Non-pigmented ciliary epithelial cell (primary cell): ENCODE measurements at regions not wholly inside any gene's neighbourhood (a gene's known extent, or its start where the extent isn't known, plus 50 kb on each side); places are given as distances from the start of the nearest gene placed in this dataset.

Source experiments
- DNase-seq: peaks from one replicate; pipeline ENCODE4 v3.0.0-alpha.2; 2010; ENCODE audit warnings: low read depth

DNA sequence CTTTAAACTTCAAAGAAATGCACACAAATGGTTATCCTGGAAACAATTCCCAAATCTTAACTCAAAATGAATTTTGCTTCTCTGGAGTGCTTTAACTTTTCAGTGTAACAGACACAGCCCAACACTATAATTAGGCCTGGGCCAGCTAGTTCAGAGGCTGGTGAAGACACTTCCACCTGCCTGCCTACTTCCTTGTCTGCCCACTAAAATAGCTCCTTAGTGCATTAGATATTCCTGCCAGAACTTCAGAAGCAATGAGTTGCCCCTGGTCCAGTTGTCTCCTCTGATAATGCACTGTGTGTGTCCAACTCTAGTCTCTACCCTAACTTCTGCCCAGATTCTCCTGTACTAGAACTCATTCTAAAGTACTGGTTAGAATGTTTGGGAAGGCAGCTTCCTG is 150.9 kb upstream of the PRSS58 start:
- DNase-seq = no peak

DNA sequence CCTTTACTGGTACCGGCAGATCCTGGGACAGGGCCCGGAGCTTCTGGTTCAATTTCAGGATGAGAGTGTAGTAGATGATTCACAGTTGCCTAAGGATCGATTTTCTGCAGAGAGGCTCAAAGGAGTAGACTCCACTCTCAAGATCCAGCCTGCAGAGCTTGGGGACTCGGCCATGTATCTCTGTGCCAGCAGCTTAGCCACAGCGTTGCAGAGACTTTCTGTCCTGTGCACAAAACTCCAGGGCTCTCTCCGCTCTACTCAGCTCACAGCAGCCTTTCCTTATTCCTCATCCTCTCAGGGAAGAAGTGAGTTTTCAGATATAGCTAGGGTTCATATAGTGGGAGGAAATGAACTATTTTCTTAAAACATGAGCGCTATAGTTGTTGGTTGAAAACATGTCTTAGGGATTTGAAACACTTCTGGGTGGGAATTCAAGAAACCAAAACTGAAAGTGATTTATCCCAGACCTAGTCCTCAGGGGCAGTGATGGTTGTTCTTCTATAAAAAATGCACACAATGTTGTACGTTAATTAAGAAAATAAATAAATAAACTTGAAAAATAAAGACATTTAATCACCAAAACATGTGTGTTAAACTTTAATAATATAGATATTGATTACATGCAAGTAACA is 150.2 kb upstream of the PRSS58 start:
- DNase-seq = no peak

GRCh38 chr7:142405122-142405765 is 147.4 kb upstream of the PRSS58 start:
- no peak for DNase-seq

GRCh38 chr7:142401951-142402350 is 144.1 kb upstream of the PRSS58 start:
- DNase-seq = no peak

GRCh38 chr7:142400042-142400533 is 142.2 kb upstream of the PRSS58 start:
- DNase-seq = no peak

GRCh38 chr7:142391191-142391992 is 133.5 kb upstream of the PRSS58 start:
- DNase-seq = no peak

GRCh38 chr7:142389544-142389943 is 131.7 kb upstream of the PRSS58 start:
- DNase-seq = no peak

DNA sequence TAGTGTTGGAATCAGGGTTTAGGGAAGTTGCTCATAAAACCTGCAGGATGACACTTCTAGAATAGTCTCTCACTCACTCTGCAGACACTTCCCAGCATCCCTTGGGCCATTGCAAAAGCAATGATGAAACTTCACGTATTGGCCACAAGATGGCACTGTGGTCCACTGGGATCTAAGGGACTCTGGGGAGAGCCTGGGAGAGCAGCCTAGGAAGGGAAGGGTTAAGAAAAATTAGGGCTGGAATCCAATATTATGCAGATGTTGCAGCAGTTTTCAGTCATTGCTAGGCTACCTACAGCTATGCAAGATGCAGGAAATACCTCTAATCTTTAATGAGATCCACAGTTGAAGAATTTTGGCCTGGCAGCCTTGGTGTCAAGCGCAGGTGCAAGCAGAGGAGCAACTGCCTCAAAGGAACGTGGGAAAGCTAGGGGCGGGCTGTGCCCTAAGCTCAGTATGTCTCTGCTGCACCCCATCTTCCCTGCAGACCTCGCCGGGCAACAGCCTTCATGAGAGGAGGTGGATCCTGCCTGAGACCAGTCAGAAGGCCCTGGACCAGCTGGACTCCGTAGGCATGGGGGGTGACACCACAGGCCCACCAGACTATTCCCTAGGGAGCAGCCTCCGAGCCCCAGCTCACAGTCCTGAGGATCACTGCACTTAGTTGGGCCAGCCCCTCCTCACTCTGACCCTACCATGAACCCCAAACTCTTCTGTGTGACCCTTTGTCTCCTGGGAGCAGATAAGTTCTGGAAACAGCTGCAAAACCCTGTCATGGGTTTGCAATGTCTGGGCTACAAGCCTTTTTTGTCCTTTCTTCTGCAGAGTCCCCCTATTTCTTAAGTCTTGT is 127.9 kb upstream of the PRSS58 start:
- DNase-seq = peak; percentile 38

DNA sequence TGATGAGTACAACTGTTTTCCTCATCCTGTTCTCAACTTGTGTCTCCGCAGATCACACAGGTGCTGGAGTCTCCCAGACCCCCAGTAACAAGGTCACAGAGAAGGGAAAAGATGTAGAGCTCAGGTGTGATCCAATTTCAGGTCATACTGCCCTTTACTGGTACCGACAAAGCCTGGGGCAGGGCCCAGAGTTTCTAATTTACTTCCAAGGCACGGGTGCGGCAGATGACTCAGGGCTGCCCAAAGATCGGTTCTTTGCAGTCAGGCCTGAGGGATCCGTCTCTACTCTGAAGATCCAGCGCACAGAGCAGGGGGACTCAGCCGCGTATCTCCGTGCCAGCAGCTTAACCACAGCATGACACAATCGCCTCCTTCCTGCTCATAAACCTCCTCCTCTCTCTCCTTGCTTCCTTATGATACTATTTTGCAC is 126.7 kb upstream of the PRSS58 start:
- DNase-seq = peak; percentile 23

- DNase-seq = no peak
Observed at GRCh38 chr7:142383841-142384492, 126.1 kb upstream of the PRSS58 start.

- DNase-seq = no peak
Observed at GRCh38 chr7:142381727-142382390, 124.0 kb upstream of the PRSS58 start.

DNA sequence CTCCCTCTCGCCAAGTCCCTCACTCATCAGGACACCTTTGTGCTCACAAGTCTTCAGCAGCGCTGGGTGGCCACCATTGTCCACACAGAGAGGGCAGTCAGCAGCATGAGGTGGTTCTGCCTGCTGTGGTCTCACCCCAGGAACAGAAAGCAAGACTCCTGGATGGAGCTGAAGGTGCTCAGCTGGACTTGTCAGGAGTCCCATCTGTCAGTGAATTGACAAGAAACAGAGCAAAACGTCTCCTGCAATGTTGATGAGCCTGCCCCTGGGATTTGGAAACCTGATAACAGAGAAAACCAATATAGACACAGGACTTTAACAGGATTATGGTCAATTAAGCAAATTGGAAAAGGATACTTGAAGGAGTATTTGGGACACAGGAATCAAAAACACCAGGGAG is 122.2 kb upstream of the PRSS58 start:
- no peak for DNase-seq

DNA sequence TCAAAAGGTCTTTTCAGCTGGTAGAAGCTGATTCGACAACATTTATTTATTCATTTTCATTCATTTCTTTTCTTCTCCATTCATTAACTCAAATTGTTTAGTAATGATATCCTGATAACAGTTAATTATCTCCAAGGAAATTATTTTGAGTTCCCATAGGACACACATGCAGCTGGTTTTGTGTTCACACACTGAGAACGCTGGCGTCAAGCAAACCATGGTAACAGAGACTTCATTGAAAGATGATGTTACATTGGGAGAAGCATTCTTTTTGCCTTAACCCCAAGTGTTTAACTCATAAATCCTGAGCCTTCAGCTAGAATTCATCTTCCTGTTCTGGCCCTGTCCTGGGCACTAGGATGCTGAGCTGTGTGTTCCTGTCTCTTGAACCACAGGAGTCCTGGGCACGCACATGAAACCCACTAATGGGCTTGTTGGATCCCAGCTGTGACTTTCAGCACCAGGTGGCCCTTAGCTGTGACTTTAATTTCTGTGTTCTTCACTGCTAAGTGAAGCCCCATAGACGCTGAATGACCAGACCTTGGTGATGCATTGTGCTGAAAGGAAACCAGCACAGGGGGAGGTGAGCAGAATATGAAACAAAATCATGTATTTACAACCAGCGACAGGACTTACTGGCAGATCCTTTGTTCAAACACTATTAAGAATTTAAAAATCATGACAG is 121.5 kb upstream of the PRSS58 start:
- DNase-seq = no peak

- no peak for DNase-seq
Observed at GRCh38 chr7:142377567-142377966, 119.7 kb upstream of the PRSS58 start.

GRCh38 chr7:142376356-142376997 is 118.6 kb upstream of the PRSS58 start:
- DNase-seq = no peak

DNA sequence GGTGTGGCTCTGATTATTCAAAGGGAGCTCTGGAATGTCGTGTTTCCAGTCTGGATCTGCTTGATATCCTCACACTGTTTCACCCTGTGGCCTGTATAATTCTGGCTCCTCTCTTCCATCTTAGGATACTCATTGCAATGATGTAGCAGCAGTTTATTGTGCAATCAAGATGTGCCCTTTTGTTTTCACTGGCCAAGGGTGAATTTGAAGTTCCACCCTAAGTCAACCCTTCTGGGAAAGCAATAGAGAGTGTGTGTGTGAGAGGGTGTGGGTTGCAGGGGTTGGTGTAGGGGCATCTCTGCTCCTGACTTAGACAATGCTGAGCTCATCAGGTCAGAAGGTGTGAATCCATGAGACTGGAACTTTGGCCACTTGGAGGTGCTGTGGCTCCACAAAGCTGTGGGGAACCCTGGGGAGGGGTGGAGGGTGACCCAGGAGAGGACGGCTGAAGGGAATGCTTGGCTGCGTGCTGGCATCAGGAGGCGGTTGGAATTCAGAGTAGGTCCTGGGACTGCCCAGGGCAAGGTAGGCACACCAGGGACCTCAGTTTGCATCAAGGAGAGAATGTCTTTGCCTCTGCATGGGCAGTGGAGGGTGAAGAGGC is 118.0 kb upstream of the PRSS58 start:
- DNase-seq = no peak

DNA sequence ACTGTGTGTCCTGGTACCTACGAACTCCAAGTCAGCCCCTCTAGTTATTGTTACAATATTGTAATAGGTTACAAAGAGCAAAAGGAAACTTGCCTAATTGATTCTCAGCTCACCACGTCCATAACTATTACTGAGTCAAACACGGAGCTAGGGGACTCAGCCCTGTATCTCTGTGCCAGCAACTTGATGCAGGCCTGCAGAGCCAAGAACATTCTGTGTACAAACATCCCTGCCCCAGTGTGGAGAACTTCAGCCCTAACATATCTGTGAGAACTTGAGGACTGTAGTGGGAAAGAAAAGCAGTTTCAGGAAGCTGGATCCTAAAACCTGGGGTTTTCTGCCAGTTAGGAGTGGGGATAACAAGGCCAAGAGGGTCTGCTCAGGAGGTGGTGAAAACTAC is 114.9 kb upstream of the PRSS58 start:
- no peak for DNase-seq

DNA sequence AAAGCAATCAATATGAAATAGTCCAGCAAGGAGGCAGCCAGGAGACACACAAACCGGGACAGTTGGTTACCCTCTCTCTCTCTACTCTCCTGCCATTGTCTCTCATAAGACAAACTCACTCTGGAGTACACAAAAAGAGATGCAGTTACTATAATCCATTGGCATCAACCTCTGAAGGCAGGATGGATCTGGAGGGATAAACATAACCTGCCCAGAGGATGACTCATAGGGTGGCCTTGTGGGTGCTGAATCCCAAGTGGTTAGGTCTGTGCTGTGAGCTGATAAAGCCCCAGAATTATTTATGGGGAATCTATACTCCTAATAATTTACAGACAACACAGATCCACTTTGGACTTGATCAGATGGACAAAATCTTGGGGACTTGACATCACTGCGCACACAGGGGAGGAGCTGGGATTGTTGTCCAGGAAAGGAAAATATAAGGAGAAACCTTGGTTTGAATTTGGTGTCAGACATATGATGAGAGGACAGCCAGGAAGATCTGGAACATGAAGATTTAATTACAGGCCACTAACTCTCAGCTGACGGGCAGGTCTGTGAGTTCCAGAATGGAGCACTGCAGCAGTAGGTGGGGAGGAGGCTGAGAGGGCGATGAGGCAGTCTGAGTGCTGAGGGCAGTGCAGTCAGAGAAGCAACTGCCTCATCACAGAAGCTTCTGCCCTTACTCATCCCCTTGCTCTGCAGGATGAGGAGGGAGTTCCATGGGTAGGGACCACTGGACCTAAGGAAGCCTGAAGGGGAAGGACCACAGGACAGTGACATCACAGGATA is 113.9 kb upstream of the PRSS58 start:
- DNase-seq = no peak

DNA sequence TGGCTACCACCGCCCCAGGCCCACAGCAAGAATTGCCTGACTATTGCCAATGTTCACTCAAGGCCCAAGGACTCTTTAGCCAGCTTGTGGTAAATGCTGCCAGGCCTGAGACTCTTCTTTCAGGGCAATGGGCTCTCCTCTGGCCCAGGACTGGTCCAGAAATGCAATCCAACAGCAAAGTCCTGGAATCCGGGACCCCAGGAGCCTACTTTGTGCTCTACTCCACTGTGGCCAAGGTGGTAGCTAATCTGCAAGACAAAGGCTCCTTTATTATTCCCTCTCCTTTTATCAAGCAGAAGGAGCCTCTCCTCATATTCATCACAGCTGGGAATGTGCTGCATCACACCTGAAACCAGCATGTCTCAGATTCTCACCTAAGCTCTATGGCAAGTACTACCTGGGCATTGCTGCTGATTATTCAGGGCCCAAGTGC is 107.6 kb upstream of the PRSS58 start:
- no peak for DNase-seq
